ENCODE measurements at regions not wholly inside any gene's neighbourhood (a gene's known extent, or its start where the extent isn't known, plus 50 kb on each side); places are given as distances from the start of the nearest gene placed in this dataset.
"Not testable (repeated sequence)": the region's sequence is repeated elsewhere in the genome, so short reads cannot be mapped to it uniquely, and the experiment has no call there.

- Histone ChIP-seq H3K14ac (ENCODE audit: low read length) (no peak overlapping the region), H3K27me3 (ENCODE audit: control insufficient read depth in 3 of 3, insufficient read depth in 3 of 3, low read depth in 1 of 3, low read length in 3 of 3) (no peaks in the 10 kb centered on the region), H3K18ac (ENCODE audit: low read length) (no peak overlapping the region), H4K8ac (ENCODE audit: low read depth, low read length) (no peak overlapping the region), H2BK15ac (ENCODE audit: low read length) (no peak overlapping the region), H2AK5ac (ENCODE audit: low read depth, low read length) (no peak overlapping the region), H3K79me1 (ENCODE audit: low read depth, low read length) (no peaks in the 10 kb centered on the region), H3K9me3 (replicated peaks in 1 of 2; ENCODE audit: control insufficient read depth in 2 of 2, insufficient read depth in 1 of 2, low read depth in 1 of 2, low read length in 2 of 2) (peaks cover 4 to 60% of the 10 kb centered on the region in 2 donors), H2BK5ac (ENCODE audit: low read length) (no peak overlapping the region), H3K4ac (ENCODE audit: low read length) (no peak overlapping the region), H3K23ac (ENCODE audit: low read depth, low read length, poor library complexity) (no peak overlapping the region), H3K4me3 (ENCODE audit: low read length in 2 of 2) (no peak overlapping the region), H3K27ac (replicated peaks; ENCODE audit: low read length) (no peak overlapping the region), H2AFZ (ENCODE audit: low read length) (no peak overlapping the region), H4K91ac (ENCODE audit: low read depth, low read length, poor library complexity) (no peak overlapping the region), H3K9ac (ENCODE audit: low read depth, low read length, poor library complexity) (no peak overlapping the region), H3K4me1 (ENCODE audit: control insufficient read depth in 2 of 2, insufficient read depth in 1 of 2, low read depth in 1 of 2, low read length in 2 of 2) (no peaks in the 10 kb centered on the region), H3K4me2 (ENCODE audit: insufficient read depth, low read length, poor library complexity, severe bottlenecking) (no peak overlapping the region), H2BK12ac (ENCODE audit: low read length) (no peak overlapping the region), H3K36me3 (replicated peaks in 1 of 2; ENCODE audit: control insufficient read depth in 2 of 2, insufficient read depth in 2 of 2, low read length in 2 of 2) (peaks cover 0 to 56% of the 10 kb centered on the region in 2 donors), H2BK120ac (ENCODE audit: low read depth, low read length) (no peak overlapping the region)
- DNase-seq (ENCODE audit: low spot score): no peak
These were observed 159.9 kb downstream of the CYB561 start for GRCh38 chr17:63286254-63286653.

GRCh38 chr17:63287006-63287405 lies 159.1 kb downstream of the CYB561 start:
- H3K23ac ChIP-seq (ENCODE audit: low read depth, low read length, poor library complexity): not testable (repeated sequence)
- H3K9me3 ChIP-seq (replicated peaks in 1 of 2; ENCODE audit: control insufficient read depth in 2 of 2, insufficient read depth in 1 of 2, low read depth in 1 of 2, low read length in 2 of 2): peaks cover 4 to 57% of the 10 kb centered on the region in 2 donors

GRCh38 chr17:63289931-63290330 lies 156.2 kb downstream of the CYB561 start:
- DNase-seq (ENCODE audit: low spot score): no peak
- no peak overlapping the region for H2BK15ac ChIP-seq (ENCODE audit: low read length)
- peaks cover 0 to 2% of the 10 kb centered on the region in 2 donors for H3K4me1 ChIP-seq (ENCODE audit: control insufficient read depth in 2 of 2, insufficient read depth in 1 of 2, low read depth in 1 of 2, low read length in 2 of 2)
- H2BK12ac ChIP-seq (ENCODE audit: low read length): no peak overlapping the region
- no peaks in the 10 kb centered on the region for H3K79me1 ChIP-seq (ENCODE audit: low read depth, low read length)
- H4K91ac ChIP-seq (ENCODE audit: low read depth, low read length, poor library complexity): no peak overlapping the region
- no peak overlapping the region for H2AK5ac ChIP-seq (ENCODE audit: low read depth, low read length)
- no peak overlapping the region for H3K18ac ChIP-seq (ENCODE audit: low read length)
- H3K9ac ChIP-seq (ENCODE audit: low read depth, low read length, poor library complexity): no peak overlapping the region
- H3K27ac ChIP-seq (replicated peaks; ENCODE audit: low read length): no peak overlapping the region
- no peak overlapping the region for H3K4me2 ChIP-seq (ENCODE audit: insufficient read depth, low read length, poor library complexity, severe bottlenecking)
- peaks cover 0 to 65% of the 10 kb centered on the region in 2 donors for H3K36me3 ChIP-seq (replicated peaks in 1 of 2; ENCODE audit: control insufficient read depth in 2 of 2, insufficient read depth in 2 of 2, low read length in 2 of 2)
- H3K14ac ChIP-seq (ENCODE audit: low read length): no peak overlapping the region
- no peaks in the 10 kb centered on the region for H3K27me3 ChIP-seq (ENCODE audit: control insufficient read depth in 3 of 3, insufficient read depth in 3 of 3, low read depth in 1 of 3, low read length in 3 of 3)
- H4K8ac ChIP-seq (ENCODE audit: low read depth, low read length): no peak overlapping the region
- no peak overlapping the region for H2BK120ac ChIP-seq (ENCODE audit: low read depth, low read length)
- peaks cover 4 to 32% of the 10 kb centered on the region in 2 donors for H3K9me3 ChIP-seq (replicated peaks in 1 of 2; ENCODE audit: control insufficient read depth in 2 of 2, insufficient read depth in 1 of 2, low read depth in 1 of 2, low read length in 2 of 2)
- H3K23ac ChIP-seq (ENCODE audit: low read depth, low read length, poor library complexity): no peak overlapping the region
- no CpG with 5 or more reads among the region's 1 CpG for WGBS, 2 donors (ENCODE audit: extremely low coverage in 2 of 2, insufficient read length in 2 of 2, insufficient replicate concordance in 1 of 2)
- no peak overlapping the region for H3K4ac ChIP-seq (ENCODE audit: low read length)
- H3K4me3 ChIP-seq (ENCODE audit: low read length in 2 of 2): no peak overlapping the region
- no peak overlapping the region for H2AFZ ChIP-seq (ENCODE audit: low read length)
- no peak overlapping the region for H2BK5ac ChIP-seq (ENCODE audit: low read length)

More at GRCh38 chr17:63287006-63287405, 159.1 kb downstream of the CYB561 start:
- DNase-seq (ENCODE audit: low spot score); H2BK12ac ChIP-seq (ENCODE audit: low read length); H2BK5ac ChIP-seq (ENCODE audit: low read length); H3K9ac ChIP-seq (ENCODE audit: low read depth, low read length, poor library complexity); H3K27me3 ChIP-seq (ENCODE audit: control insufficient read depth in 3 of 3, insufficient read depth in 3 of 3, low read depth in 1 of 3, low read length in 3 of 3); H3K14ac ChIP-seq (ENCODE audit: low read length); H3K4me3 ChIP-seq (ENCODE audit: low read length in 2 of 2); H3K4me2 ChIP-seq (ENCODE audit: insufficient read depth, low read length, poor library complexity, severe bottlenecking); H2AK5ac ChIP-seq (ENCODE audit: low read depth, low read length); H3K27ac ChIP-seq (replicated peaks; ENCODE audit: low read length); H3K4me1 ChIP-seq (ENCODE audit: control insufficient read depth in 2 of 2, insufficient read depth in 1 of 2, low read depth in 1 of 2, low read length in 2 of 2); H3K4ac ChIP-seq (ENCODE audit: low read length); H3K79me1 ChIP-seq (ENCODE audit: low read depth, low read length); H3K18ac ChIP-seq (ENCODE audit: low read length); H2BK120ac ChIP-seq (ENCODE audit: low read depth, low read length); H4K91ac ChIP-seq (ENCODE audit: low read depth, low read length, poor library complexity); H2BK15ac ChIP-seq (ENCODE audit: low read length); H4K8ac ChIP-seq (ENCODE audit: low read depth, low read length); H2AFZ ChIP-seq (ENCODE audit: low read length): not testable (repeated sequence)
- no CpG with 5 or more reads among the region's 4 CpGs for WGBS, 2 donors (ENCODE audit: extremely low coverage in 2 of 2, insufficient read length in 2 of 2, insufficient replicate concordance in 1 of 2)
- H3K36me3 ChIP-seq (replicated peaks in 1 of 2; ENCODE audit: control insufficient read depth in 2 of 2, insufficient read depth in 2 of 2, low read length in 2 of 2): peaks cover 0 to 59% of the 10 kb centered on the region in 2 donors

- H3K79me1 ChIP-seq (ENCODE audit: low read depth, low read length): no peaks in the 10 kb centered on the region
- H2BK12ac ChIP-seq (ENCODE audit: low read length): no peak overlapping the region
- H3K18ac ChIP-seq (ENCODE audit: low read length): no peak overlapping the region
- no peak overlapping the region for H4K8ac ChIP-seq (ENCODE audit: low read depth, low read length)
- H2BK5ac ChIP-seq (ENCODE audit: low read length): no peak overlapping the region
- H3K4me2 ChIP-seq (ENCODE audit: insufficient read depth, low read length, poor library complexity, severe bottlenecking): no peak overlapping the region
- H3K4ac ChIP-seq (ENCODE audit: low read length): no peak overlapping the region
- WGBS, 2 donors (ENCODE audit: extremely low coverage in 2 of 2, insufficient read length in 2 of 2, insufficient replicate concordance in 1 of 2): no CpG with 5 or more reads among the region's 1 CpG
- no peak overlapping the region for H3K9ac ChIP-seq (ENCODE audit: low read depth, low read length, poor library complexity)
- no peak for DNase-seq (ENCODE audit: low spot score)
- no peak overlapping the region for H2AFZ ChIP-seq (ENCODE audit: low read length)
- H3K27ac ChIP-seq (replicated peaks; ENCODE audit: low read length): no peak overlapping the region
- H2BK120ac ChIP-seq (ENCODE audit: low read depth, low read length): no peak overlapping the region
- no peak overlapping the region for H2BK15ac ChIP-seq (ENCODE audit: low read length)
- peaks cover 4 to 28% of the 10 kb centered on the region in 2 donors for H3K9me3 ChIP-seq (replicated peaks in 1 of 2; ENCODE audit: control insufficient read depth in 2 of 2, insufficient read depth in 1 of 2, low read depth in 1 of 2, low read length in 2 of 2)
- H4K91ac ChIP-seq (ENCODE audit: low read depth, low read length, poor library complexity): no peak overlapping the region
- no peak overlapping the region for H3K4me3 ChIP-seq (ENCODE audit: low read length in 2 of 2)
- peaks cover 0 to 63% of the 10 kb centered on the region in 2 donors for H3K36me3 ChIP-seq (replicated peaks in 1 of 2; ENCODE audit: control insufficient read depth in 2 of 2, insufficient read depth in 2 of 2, low read length in 2 of 2)
- no peaks in the 10 kb centered on the region for H3K27me3 ChIP-seq (ENCODE audit: control insufficient read depth in 3 of 3, insufficient read depth in 3 of 3, low read depth in 1 of 3, low read length in 3 of 3)
- H3K14ac ChIP-seq (ENCODE audit: low read length): no peak overlapping the region
- H3K23ac ChIP-seq (ENCODE audit: low read depth, low read length, poor library complexity): no peak overlapping the region
- H3K4me1 ChIP-seq (ENCODE audit: control insufficient read depth in 2 of 2, insufficient read depth in 1 of 2, low read depth in 1 of 2, low read length in 2 of 2): peaks cover 0 to 3% of the 10 kb centered on the region in 2 donors
- H2AK5ac ChIP-seq (ENCODE audit: low read depth, low read length): no peak overlapping the region
These were observed 155.8 kb downstream of the CYB561 start for GRCh38 chr17:63290351-63290750.

Data from neuronal stem cell (in vitro differentiated cells).